Neural cell (in vitro differentiated cells): ENCODE measurements at regions not wholly inside any gene's neighbourhood (a gene's known extent, or its start where the extent isn't known, plus 50 kb on each side); places are given as distances from the start of the nearest gene placed in this dataset.

Experiments used
- H2AFZ ChIP-seq: fragments of 200-600, 300-800 bp; sonication (generic), shearing (Covaris generic); 2 replicates; pipeline ENCODE4 v1.6.0; 2014; ENCODE audit warnings: low read depth, mild to moderate bottlenecking, antibody characterized with exemption, low read length, moderate library complexity
- H3F3A ChIP-seq: fragments of 200-600 bp; shearing (Covaris generic); 2 replicates; pipeline ENCODE4 v1.6.1; 2016; ENCODE audit warnings: mild to moderate bottlenecking, moderate library complexity, mixed read lengths, antibody characterized with exemption, low read length; ENCODE audit not compliant: insufficient read depth, poor library complexity, severe bottlenecking
- H3K27ac ChIP-seq: fragments of 200-600, 300-800 bp; sonication (generic), shearing (Covaris generic); 2 replicates; pipeline ENCODE4 v1.5.1; 2014; ENCODE audit warnings: mild to moderate bottlenecking, low read length, moderate library complexity
- H3K27me3 ChIP-seq: fragments of 300-800, 200-600 bp; sonication (generic), shearing (Covaris generic); 2 replicates; pipeline ENCODE4 v1.6.0; 2014; ENCODE audit warnings: mild to moderate bottlenecking, low read depth, low read length, moderate library complexity; ENCODE audit not compliant: insufficient read depth
- H3K36me3 ChIP-seq: fragments of 300-800, 200-600 bp; sonication (generic), shearing (Covaris generic); 2 replicates; pipeline ENCODE4 v1.5.1; 2014; ENCODE audit warnings: mild to moderate bottlenecking, antibody characterized with exemption, low read length, moderate library complexity; ENCODE audit not compliant: insufficient read depth
- H3K4me2 ChIP-seq: fragments of 300-800, 200-600 bp; sonication (generic), shearing (Covaris generic); 2 replicates; pipeline ENCODE4 v1.6.0; 2014; ENCODE audit warnings: mild to moderate bottlenecking, low read length
- H3K4me3 ChIP-seq: fragments of 300-800, 200-600 bp; sonication (generic), shearing (Covaris generic); 2 replicates; pipeline ENCODE4 v1.5.1; 2014; ENCODE audit warnings: mild to moderate bottlenecking, low read length, moderate library complexity
- H3K79me2 ChIP-seq: fragments of 200-600 bp; shearing (Covaris generic); replicated peaks from 2 replicates; pipeline ENCODE4 v1.6.0; 2014; ENCODE audit warnings: mild to moderate bottlenecking, low read length, moderate library complexity; ENCODE audit not compliant: insufficient read depth
- H3K9ac ChIP-seq: fragments of 300-800, 200-600 bp; sonication (generic), shearing (Covaris generic); 2 replicates; pipeline ENCODE4 v1.6.1; 2016; ENCODE audit warnings: mild to moderate bottlenecking, low read length, mixed read lengths
- H3K9me2 ChIP-seq: fragments of 200-600 bp; shearing (Covaris generic); 2 replicates; pipeline ENCODE4 v1.6.1; 2016; ENCODE audit warnings: mild to moderate bottlenecking, low read length, mixed read lengths; ENCODE audit not compliant: insufficient read depth
- H3K9me3 ChIP-seq: fragments of 200-600, 300-800 bp; sonication (generic), shearing (Covaris generic); 2 replicates; pipeline ENCODE4 v1.6.1; 2016; ENCODE audit warnings: mild to moderate bottlenecking, mixed run types, low read length, moderate library complexity, mixed read lengths
- H4K20me1 ChIP-seq: fragments of 200-600 bp; shearing (Covaris generic); 2 replicates; pipeline ENCODE4 v1.6.1; 2016; ENCODE audit warnings: mild to moderate bottlenecking, mixed run types; ENCODE audit not compliant: insufficient read depth
- EP300 ChIP-seq: fragments of 450-650 bp; conservative IDR thresholded peaks from 2 replicates; pipeline ENCODE4 v1.6.1; 2014; ENCODE audit warnings: antibody characterized with exemption, mild to moderate bottlenecking, moderate library complexity; ENCODE audit not compliant: poor library complexity, severe bottlenecking
- EZH2 ChIP-seq: fragments of 200-600, 300-800 bp; shearing (Covaris generic), sonication (generic); IDR thresholded peaks from 2 replicates; pipeline ENCODE4 v1.6.1; 2014; ENCODE audit warnings: antibody characterized with exemption, low read length, borderline replicate concordance, mild to moderate bottlenecking; ENCODE audit not compliant: insufficient read depth, poor library complexity, severe bottlenecking
- MXI1 ChIP-seq: fragments of 450-650 bp; conservative IDR thresholded peaks from 2 replicates; pipeline ENCODE4 v1.6.1; 2014; ENCODE audit warnings: antibody characterized with exemption, mild to moderate bottlenecking; ENCODE audit not compliant: poor library complexity, severe bottlenecking
- POLR2AphosphoS5 ChIP-seq: IDR thresholded peaks from 2 replicates; pipeline ENCODE4 v1.6.1; 2012
- RAD21 ChIP-seq: fragments of 450-650 bp; conservative IDR thresholded peaks from 2 replicates; pipeline ENCODE4 v1.6.1; 2014; ENCODE audit warnings: antibody characterized with exemption, mild to moderate bottlenecking, moderate library complexity
- REST ChIP-seq: IDR thresholded peaks from 2 replicates; pipeline ENCODE4 v1.6.1; 2012; ENCODE audit warnings: borderline replicate concordance
- SMC3 ChIP-seq: fragments of 450-650 bp; conservative IDR thresholded peaks from 2 replicates; pipeline ENCODE4 v1.6.1; 2014; ENCODE audit warnings: antibody characterized with exemption, mild to moderate bottlenecking, moderate library complexity; ENCODE audit not compliant: poor library complexity
- TAF1 ChIP-seq: IDR thresholded peaks from 2 replicates; pipeline ENCODE4 v1.6.1; 2012; ENCODE audit warnings: low read depth
- TF ChIP-seq, protein P1 (sequence below): fragments of 450-650 bp; IDR thresholded peaks from 2 replicates; pipeline ENCODE4 v1.5.1; 2014; ENCODE audit warnings: antibody characterized with exemption, mild to moderate bottlenecking, moderate library complexity; ENCODE audit not compliant: poor library complexity, severe bottlenecking

DNA sequence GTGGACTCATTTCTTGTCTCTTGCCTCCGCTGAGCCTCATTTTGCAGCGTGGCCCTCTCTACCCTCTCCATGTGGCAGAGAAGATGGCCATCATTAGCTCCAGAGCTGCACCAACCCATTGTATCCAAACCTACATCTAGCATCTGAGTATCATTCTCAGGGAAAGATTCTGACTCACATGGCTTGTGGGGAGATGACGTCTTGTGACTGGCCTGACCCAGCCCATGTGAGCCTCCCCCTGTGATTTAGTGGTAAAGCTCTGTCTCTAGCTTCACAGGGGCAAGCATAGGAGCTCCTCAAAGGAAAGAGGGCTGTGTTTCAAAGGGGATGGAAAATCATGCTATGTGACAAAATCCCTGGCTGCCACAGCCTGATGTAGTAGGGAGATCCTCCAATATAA, 87.4 kb upstream of the RBMS1 start:
- Histone ChIP-seq H3K27me3 (no peaks in the 10 kb centered on the region), H3K4me3 (no peak overlapping the region), H3K36me3 (no peaks in the 10 kb centered on the region), H3F3A (no peaks in the 10 kb centered on the region), H2AFZ (no peak overlapping the region), H3K27ac (no peak overlapping the region), H3K9me3 (no peaks in the 10 kb centered on the region), H3K9me2 (no peaks in the 10 kb centered on the region), H4K20me1 (no peaks in the 10 kb centered on the region), H3K9ac (no peak overlapping the region), H3K79me2 (no peaks in the 10 kb centered on the region), H3K4me2 (no peak overlapping the region)
- TF ChIP-seq REST (no peak), MXI1 (no peak), EZH2 (no peak), TAF1 (no peak), POLR2AphosphoS5 (no peak), SMC3 (no peak), EP300 (no peak), RAD21 (no peak)
- TF ChIP-seq, protein P1, sequence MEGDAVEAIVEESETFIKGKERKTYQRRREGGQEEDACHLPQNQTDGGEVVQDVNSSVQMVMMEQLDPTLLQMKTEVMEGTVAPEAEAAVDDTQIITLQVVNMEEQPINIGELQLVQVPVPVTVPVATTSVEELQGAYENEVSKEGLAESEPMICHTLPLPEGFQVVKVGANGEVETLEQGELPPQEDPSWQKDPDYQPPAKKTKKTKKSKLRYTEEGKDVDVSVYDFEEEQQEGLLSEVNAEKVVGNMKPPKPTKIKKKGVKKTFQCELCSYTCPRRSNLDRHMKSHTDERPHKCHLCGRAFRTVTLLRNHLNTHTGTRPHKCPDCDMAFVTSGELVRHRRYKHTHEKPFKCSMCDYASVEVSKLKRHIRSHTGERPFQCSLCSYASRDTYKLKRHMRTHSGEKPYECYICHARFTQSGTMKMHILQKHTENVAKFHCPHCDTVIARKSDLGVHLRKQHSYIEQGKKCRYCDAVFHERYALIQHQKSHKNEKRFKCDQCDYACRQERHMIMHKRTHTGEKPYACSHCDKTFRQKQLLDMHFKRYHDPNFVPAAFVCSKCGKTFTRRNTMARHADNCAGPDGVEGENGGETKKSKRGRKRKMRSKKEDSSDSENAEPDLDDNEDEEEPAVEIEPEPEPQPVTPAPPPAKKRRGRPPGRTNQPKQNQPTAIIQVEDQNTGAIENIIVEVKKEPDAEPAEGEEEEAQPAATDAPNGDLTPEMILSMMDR, result no peak

GRCh38 chr2:160581448-160581847, 87.8 kb upstream of the RBMS1 start:
- Histone ChIP-seq H3K9me3 (no peaks in the 10 kb centered on the region), H3K4me2 (no peak overlapping the region), H3K9ac (no peak overlapping the region), H4K20me1 (no peaks in the 10 kb centered on the region), H3K9me2 (no peaks in the 10 kb centered on the region), H3F3A (no peaks in the 10 kb centered on the region), H3K4me3 (no peak overlapping the region), H3K27me3 (no peaks in the 10 kb centered on the region), H3K27ac (no peak overlapping the region), H2AFZ (no peak overlapping the region), H3K79me2 (no peaks in the 10 kb centered on the region), H3K36me3 (no peaks in the 10 kb centered on the region)
- TF ChIP-seq POLR2AphosphoS5 (no peak), EP300 (no peak), TAF1 (no peak), RAD21 (no peak), MXI1 (no peak), EZH2 (no peak)

DNA sequence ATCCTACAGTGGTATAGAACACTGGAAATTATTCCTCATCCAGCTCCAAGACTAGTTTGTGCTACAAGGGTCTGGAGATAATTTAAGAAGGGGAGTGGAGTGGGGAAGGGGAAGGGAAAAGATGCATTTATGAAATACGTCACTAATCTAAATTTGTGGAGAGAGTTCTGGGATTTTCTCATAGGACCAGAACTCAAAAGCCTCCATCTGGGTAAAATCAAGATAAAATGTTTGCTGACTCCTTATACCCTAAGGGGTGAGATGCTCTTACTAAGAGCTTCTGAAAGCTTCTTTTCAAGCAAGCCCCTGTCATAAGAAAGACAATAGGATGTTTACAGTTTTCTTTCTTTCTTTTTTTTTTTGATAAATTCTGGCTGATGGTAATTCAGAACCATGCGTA, 88.5 kb upstream of the RBMS1 start:
- Histone ChIP-seq H3K36me3 (no peaks in the 10 kb centered on the region), H3K4me3 (no peak overlapping the region), H4K20me1 (no peaks in the 10 kb centered on the region), H3K9ac (no peak overlapping the region), H3F3A (no peaks in the 10 kb centered on the region), H3K9me2 (no peaks in the 10 kb centered on the region), H3K4me2 (no peak overlapping the region), H3K27me3 (no peaks in the 10 kb centered on the region), H3K27ac (no peak overlapping the region), H2AFZ (no peak overlapping the region), H3K9me3 (no peaks in the 10 kb centered on the region), H3K79me2 (no peaks in the 10 kb centered on the region)
- TF ChIP-seq MXI1 (no peak), TAF1 (no peak), POLR2AphosphoS5 (no peak), EP300 (no peak), RAD21 (no peak), REST (no peak), SMC3 (no peak), EZH2 (no peak)
- TF ChIP-seq, protein P1, result no peak
